Stimulated activated CD8-positive, alpha-beta memory T cell treated with anti-CD3 and anti-CD28 coated beads, Interleukin-7, amount 100 ng/mL, for 24 hours (primary cell): ENCODE measurements at regions not wholly inside any gene's neighbourhood (a gene's known extent, or its start where the extent isn't known, plus 50 kb on each side); places are given as distances from the start of the nearest gene placed in this dataset.

Experiments used
- DNase-seq: peaks from one replicate; pipeline ENCODE4 v3.0.0-alpha.2; 2020; ENCODE audit warnings: low read depth

- DNase-seq = no peak
These were observed 100.1 kb upstream of the CLDN10 start for GRCh38 chr13:95452375-95452774.

GRCh38 chr13:95455782-95456181, 96.7 kb upstream of the CLDN10 start:
- no peak for DNase-seq

- no peak for DNase-seq
These were observed 95.7 kb upstream of the CLDN10 start for GRCh38 chr13:95456815-95457214.

GRCh38 chr13:95457294-95457693, 95.2 kb upstream of the CLDN10 start:
- DNase-seq = no peak

GRCh38 chr13:95462801-95463200, 89.7 kb upstream of the CLDN10 start:
- no peak for DNase-seq

- no peak for DNase-seq
These were observed 89.0 kb upstream of the CLDN10 start for GRCh38 chr13:95463531-95463930.

GRCh38 chr13:95470574-95471366, 81.8 kb upstream of the CLDN10 start:
- DNase-seq = no peak

GRCh38 chr13:95471960-95472359, 80.6 kb upstream of the CLDN10 start:
- DNase-seq = no peak

- no peak for DNase-seq
These were observed 77.5 kb upstream of the CLDN10 start for GRCh38 chr13:95474992-95475391.

GRCh38 chr13:95477187-95477586, 75.3 kb upstream of the CLDN10 start:
- no peak for DNase-seq

- no peak for DNase-seq
These were observed 72.8 kb upstream of the CLDN10 start for GRCh38 chr13:95479731-95480130.

- DNase-seq = no peak
These were observed 72.4 kb upstream of the CLDN10 start for GRCh38 chr13:95480131-95480545.

GRCh38 chr13:95480791-95481780, 71.4 kb upstream of the CLDN10 start:
- DNase-seq = no peak

- no peak for DNase-seq
These were observed 68.5 kb upstream of the CLDN10 start for GRCh38 chr13:95484052-95484451.

GRCh38 chr13:95485045-95485517, 67.4 kb upstream of the CLDN10 start:
- no peak for DNase-seq

GRCh38 chr13:95485518-95486144, 66.9 kb upstream of the CLDN10 start:
- DNase-seq = no peak

GRCh38 chr13:95492044-95492801, 60.3 kb upstream of the CLDN10 start:
- DNase-seq = no peak

GRCh38 chr13:95494082-95494681, 58.3 kb upstream of the CLDN10 start:
- DNase-seq = no peak

GRCh38 chr13:95496485-95496884, 56.0 kb upstream of the CLDN10 start:
- DNase-seq = no peak

GRCh38 chr13:95497381-95497807, 55.1 kb upstream of the CLDN10 start:
- no peak for DNase-seq

GRCh38 chr13:95498886-95499285, 53.6 kb upstream of the CLDN10 start:
- no peak for DNase-seq
